Endothelial cell of umbilical vein (primary cell): ENCODE measurements at regions not wholly inside any gene's neighbourhood (a gene's known extent, or its start where the extent isn't known, plus 50 kb on each side); places are given as distances from the start of the nearest gene placed in this dataset.

Experiments used
- BruUV-seq: library from RNA; stranded (reverse); fragments of 400-500 nt; replicated peaks from 2 replicates; lab custom pipeline; 2021; lab: Mats Ljungman, UMichigan
- CTCF ChIA-PET: fragments of 300-600, 350-600 bp; sonication (Branson Sonifier 250); formaldehyde crosslinking; loops from one replicate; lab custom pipeline; 2021; ENCODE audit warnings: antibody characterized with exemption, inconsistent platforms; lab: Charles Lee
- POLR2A ChIA-PET: fragments of 300-600, 350-600 bp; sonication (Branson Sonifier 250); formaldehyde crosslinking; loops from one replicate; lab custom pipeline; 2021; ENCODE audit warnings: antibody characterized with exemption, inconsistent platforms; lab: Charles Lee
- DNase-seq: peaks from one replicate; pipeline ENCODE4 v3.0.0-alpha.2; 2011; ENCODE audit warnings: low read depth, low spot score
- FAIRE-seq: peaks from 2 replicates; lab custom pipeline; 2011; peaks lifted over from hg19 to GRCh38; lab: Jason Lieb, UNC
- H2AFZ ChIP-seq: 2 replicates; pipeline ENCODE4 v1.6.0; 2012; ENCODE audit warnings: low read depth, low read length, control low read depth, inconsistent platforms
- H3K27ac ChIP-seq: 2 replicates; pipeline ENCODE4 v1.5.1; 2011; ENCODE audit warnings: low read depth, mild to moderate bottlenecking, control low read depth, low read length, moderate library complexity; ENCODE audit not compliant: insufficient read depth
- H3K27me3 ChIP-seq, 2 experiments: 2 replicates each; pipeline versions ENCODE4 v1.6.0 to v1.6.1; 2011; ENCODE audit warnings: low read length in 2 of 2, mixed read lengths in 1 of 2; ENCODE audit not compliant: control insufficient read depth in 2 of 2, insufficient read depth in 2 of 2
- H3K36me3 ChIP-seq, 2 experiments: 2 replicates in 1 of 2; 3 replicates in 1 of 2; pipeline ENCODE4 v1.5.1; 2011; ENCODE audit warnings: low read length in 2 of 2, mild to moderate bottlenecking in 1 of 2, moderate library complexity in 1 of 2; ENCODE audit not compliant: control insufficient read depth in 2 of 2, insufficient read depth in 2 of 2; ENCODE audit errors: extremely low read depth in 1 of 2
- H3K4me1 ChIP-seq: 3 replicates; pipeline ENCODE4 v1.5.1; 2011; ENCODE audit warnings: mild to moderate bottlenecking, low read length; ENCODE audit not compliant: control insufficient read depth, insufficient read depth; ENCODE audit errors: extremely low read depth
- H3K4me2 ChIP-seq: 2 replicates; pipeline ENCODE4 v1.6.1; 2011; ENCODE audit warnings: low read length, control low read depth, mixed read lengths; ENCODE audit not compliant: insufficient read depth
- H3K4me3 ChIP-seq, 3 experiments: fragments of 200-600 bp in 1 of 3; sonication (generic), shearing (Covaris generic) in 1 of 3; replicated peaks in 1 of 3; 2 replicates each; pipeline ENCODE4 v1.5.1; 2011 to 2016; ENCODE audit warnings: control low read depth in 3 of 3, low read length in 3 of 3, mild to moderate bottlenecking in 2 of 3, inconsistent platforms in 1 of 3, low read depth in 1 of 3, moderate library complexity in 1 of 3; ENCODE audit not compliant: insufficient read depth in 1 of 3
- H3K79me2 ChIP-seq: 2 replicates; pipeline ENCODE4 v1.6.0; 2012; ENCODE audit warnings: low read length, inconsistent platforms; ENCODE audit not compliant: control insufficient read depth, insufficient read depth
- H3K9ac ChIP-seq: replicated peaks from 2 replicates; pipeline ENCODE3; 2011; ENCODE audit warnings: low read length, control low read depth; ENCODE audit not compliant: insufficient read depth; ENCODE audit errors: extremely low read depth
- H3K9me1 ChIP-seq: replicated peaks from 3 replicates; pipeline ENCODE4 v1.6.0; 2011; ENCODE audit warnings: mild to moderate bottlenecking, low read length; ENCODE audit not compliant: control insufficient read depth, insufficient read depth; ENCODE audit errors: extremely low read depth
- H3K9me3 ChIP-seq: replicated peaks from 2 replicates; pipeline ENCODE4 v1.5.1; 2012; ENCODE audit warnings: low read length, inconsistent platforms; ENCODE audit not compliant: control insufficient read depth, insufficient read depth
- H4K20me1 ChIP-seq: replicated peaks from 2 replicates; pipeline ENCODE3; 2011; ENCODE audit warnings: mild to moderate bottlenecking, low read length; ENCODE audit not compliant: control insufficient read depth, insufficient read depth; ENCODE audit errors: extremely low read depth
- CTCF ChIP-seq, 2 donors: IDR thresholded peaks; 1 replicate in 1 of 2; 2 replicates in 1 of 2; pipeline ENCODE4 v1.5.1; 2011; ENCODE audit warnings: low read length in 2 of 2, mild to moderate bottlenecking in 2 of 2, moderate library complexity in 2 of 2, control low read depth in 1 of 2, inconsistent platforms in 1 of 2, low read depth in 1 of 2; ENCODE audit not compliant: insufficient read depth in 1 of 2; ENCODE audit errors: extremely low read depth in 1 of 2
- EZH2 ChIP-seq: IDR thresholded peaks from 2 replicates; pipeline ENCODE4 v1.6.1; 2012; ENCODE audit warnings: borderline replicate concordance, low read depth, mild to moderate bottlenecking, moderate library complexity, low read length, inconsistent platforms; ENCODE audit not compliant: severe bottlenecking
- FOS ChIP-seq: IDR thresholded peaks from 2 replicates; pipeline ENCODE4 v1.6.1; 2011; ENCODE audit warnings: mild to moderate bottlenecking, low read length, moderate library complexity, borderline replicate concordance; ENCODE audit not compliant: insufficient read depth
- GATA2 ChIP-seq: IDR thresholded peaks from 2 replicates; pipeline ENCODE4 v1.7.0; 2011; ENCODE audit warnings: low read depth, mild to moderate bottlenecking, moderate library complexity, mixed read lengths, low read length; ENCODE audit not compliant: insufficient read length, insufficient read depth
- JUN ChIP-seq: IDR thresholded peaks from 2 replicates; pipeline ENCODE4 v1.6.1; 2011; ENCODE audit warnings: borderline replicate concordance, low read depth; ENCODE audit not compliant: insufficient read length, insufficient read depth
- MAX ChIP-seq: IDR thresholded peaks from 2 replicates; pipeline ENCODE4 v1.6.1; 2011; ENCODE audit not compliant: insufficient read depth, insufficient read length
- MYC ChIP-seq: IDR thresholded peaks from one replicate; pipeline ENCODE4 v1.6.1; 2011; ENCODE audit warnings: mild to moderate bottlenecking, low read depth, low read length
- POLR2A ChIP-seq: IDR thresholded peaks from 2 replicates; pipeline ENCODE4 v1.6.1; 2012; ENCODE audit warnings: low read depth, mild to moderate bottlenecking, control low read depth, low read length
- POLR2AphosphoS5 ChIP-seq: IDR thresholded peaks from 2 replicates; pipeline ENCODE4 v1.6.1; 2012; ENCODE audit warnings: low read depth, mild to moderate bottlenecking, control low read depth, low read length, moderate library complexity; ENCODE audit not compliant: insufficient read depth
- dilution Hi-C: fragments of 300-500 bp; cut with MboI; formaldehyde crosslinking; loops from one replicate; pipeline ENCODE4 v1.15.0; 2019; ENCODE audit warnings: low sequenced_read_pairs; ENCODE audit not compliant: extremely low pct_ligation_motif_present
- intact Hi-C: fragments of 100-400 bp; cut with micrococcal nuclease; formaldehyde crosslinking; loops from one replicate; pipeline ENCODE4 v1.10.0; 2022

GRCh38 chr1:25068316-25068715 lies 138.2 kb upstream of the RUNX3 start:
- no TSS peak for BruUV-seq
- H3K27ac ChIP-seq, result no peak overlapping the region
- ChIA-PET POLR2A (no interaction called here), CTCF (no interaction called here)
- dilution Hi-C loops (no loop called here), intact Hi-C loops (no loop called here)
- no peak overlapping the region for H3K4me3 ChIP-seq
- no peak overlapping the region for H2AFZ ChIP-seq
- H3K9me3 ChIP-seq, result no peaks in the 10 kb centered on the region
- H3K79me2 ChIP-seq, result no peaks in the 10 kb centered on the region
- H3K9me1 ChIP-seq, result no peaks in the 10 kb centered on the region
- no peaks in the 10 kb centered on the region for H3K36me3 ChIP-seq
- peaks cover 0 to 4% of the 10 kb centered on the region in 2 experiments for H3K27me3 ChIP-seq
- H3K9ac ChIP-seq, result no peak overlapping the region
- TF ChIP-seq GATA2 (no peak), POLR2AphosphoS5 (no peak), POLR2A (no peak), MAX (no peak), JUN (no peak), MYC (no peak), CTCF (IDR thresholded peaks at IDR 0.05; ENCODE audit: extremely low read depth in 1 of 2, insufficient read depth in 1 of 2, low read depth in 1 of 2, low read length in 2 of 2) (no peak), EZH2 (no peak), FOS (no peak)
- DNase-seq (no peak), FAIRE-seq (no peak)
- H3K4me2 ChIP-seq, result no peak overlapping the region
- H3K4me1 ChIP-seq, result no peaks in the 10 kb centered on the region
- no peaks in the 10 kb centered on the region for H4K20me1 ChIP-seq
